H1 (cell line): ENCODE measurements at regions not wholly inside any gene's neighbourhood (a gene's known extent, or its start where the extent isn't known, plus 50 kb on each side); places are given as distances from the start of the nearest gene placed in this dataset.
A peak's percentile ranks its signal among the peaks of the same experiment; 100 is the strongest.

Experiments used
- CTCF ChIA-PET: fragments of 300-600 bp; sonication (Branson Sonifier 250); formaldehyde crosslinking; loops from one replicate; lab custom pipeline; 2021; ENCODE audit not compliant: partially characterized antibody; lab: Charles Lee
- POLR2A ChIA-PET: fragments of 300-600 bp; sonication (Branson Sonifier 250); formaldehyde crosslinking; loops from one replicate; lab custom pipeline; 2021; ENCODE audit warnings: inconsistent platforms; ENCODE audit not compliant: partially characterized antibody; lab: Charles Lee
- DNase-seq, 2 experiments: peaks; one replicate each; pipeline versions ENCODE4 v3.0.0 to v3.0.0-alpha.2; 2010 to 2022; ENCODE audit warnings: low spot score in 2 of 2, low read depth in 1 of 2, mixed read lengths in 1 of 2
- FAIRE-seq: peaks from 2 replicates; lab custom pipeline; 2011; peaks lifted over from hg19 to GRCh38; lab: Jason Lieb, UNC
- H2AFZ ChIP-seq: 2 replicates; pipeline ENCODE4 v1.8.1; 2012; ENCODE audit warnings: low read length, inconsistent platforms
- H2AK5ac ChIP-seq: 2 replicates; pipeline ENCODE4 v1.6.1; 2013; ENCODE audit warnings: low read depth, low read length
- H2BK120ac ChIP-seq: replicated peaks from 2 replicates; pipeline ENCODE3; 2013; ENCODE audit warnings: low read depth, low read length, inconsistent platforms
- H2BK12ac ChIP-seq: 2 replicates; pipeline ENCODE4 v1.6.1; 2013; ENCODE audit warnings: low read depth, low read length
- H2BK15ac ChIP-seq: 2 replicates; pipeline ENCODE4 v1.6.1; 2013; ENCODE audit warnings: low read length
- H2BK20ac ChIP-seq: 2 replicates; pipeline ENCODE4 v1.6.1; 2013; ENCODE audit warnings: low read length
- H2BK5ac ChIP-seq: 2 replicates; pipeline ENCODE4 v1.6.1; 2013; ENCODE audit warnings: low read depth, low read length
- H3K14ac ChIP-seq: 2 replicates; pipeline ENCODE4 v1.6.1; 2013; ENCODE audit warnings: inconsistent platforms; ENCODE audit not compliant: insufficient read length
- H3K18ac ChIP-seq: 2 replicates; pipeline ENCODE4 v1.6.1; 2013; ENCODE audit warnings: low read length; ENCODE audit errors: extremely low read depth
- H3K23ac ChIP-seq: 2 replicates; pipeline ENCODE4 v1.6.1; 2013; ENCODE audit warnings: inconsistent platforms; ENCODE audit not compliant: insufficient read length
- H3K23me2 ChIP-seq: 2 replicates; pipeline ENCODE4 v1.6.1; 2013; ENCODE audit warnings: low read depth, low read length
- H3K27ac ChIP-seq: 2 replicates; pipeline ENCODE4 v1.6.1; 2011; ENCODE audit warnings: low read depth, low read length, inconsistent platforms
- H3K27me3 ChIP-seq, 4 experiments: replicated peaks in 1 of 4; 1 replicate in 1 of 4; 2 replicates in 3 of 4; pipeline versions ENCODE4 v1.6.1 to v1.8.1; 2011 to 2013; ENCODE audit warnings: low read length in 3 of 4, mild to moderate bottlenecking in 3 of 4, inconsistent platforms in 2 of 4, mixed read lengths in 2 of 4, moderate library complexity in 1 of 4; ENCODE audit not compliant: control insufficient read depth in 3 of 4, insufficient read depth in 3 of 4; ENCODE audit errors: extremely low read depth in 1 of 4
- H3K36me3 ChIP-seq, 4 experiments: 2 replicates each; pipeline versions ENCODE4 v1.6.1 to v1.8.1; 2011 to 2013; ENCODE audit warnings: mild to moderate bottlenecking in 4 of 4, low read length in 3 of 4, moderate library complexity in 2 of 4, control low read depth in 1 of 4, inconsistent platforms in 1 of 4; ENCODE audit not compliant: insufficient read depth in 4 of 4, control insufficient read depth in 2 of 4
- H3K4ac ChIP-seq: replicated peaks from 2 replicates; pipeline ENCODE3; 2013; ENCODE audit warnings: low read length, low read depth, mixed read lengths, inconsistent platforms; ENCODE audit not compliant: insufficient read length
- H3K4me1 ChIP-seq, 4 experiments: replicated peaks in 1 of 4; 1 replicate in 1 of 4; 2 replicates in 3 of 4; pipeline versions ENCODE4 v1.6.1 to v1.8.1; 2011 to 2013; ENCODE audit warnings: low read length in 3 of 4, inconsistent platforms in 2 of 4, mixed read lengths in 1 of 4; ENCODE audit not compliant: insufficient read depth in 4 of 4, control insufficient read depth in 3 of 4
- H3K4me2 ChIP-seq, 2 experiments: 2 replicates each; pipeline versions ENCODE4 v1.6.1 to v1.8.1; 2011 to 2013; ENCODE audit warnings: low read depth in 2 of 2, low read length in 2 of 2, control low read depth in 1 of 2, inconsistent platforms in 1 of 2, mild to moderate bottlenecking in 1 of 2; ENCODE audit not compliant: insufficient read depth in 1 of 2
- H3K4me3 ChIP-seq, 4 experiments: fragments of 200-600, 300-600 bp in 1 of 4; sonication (generic), shearing (Covaris generic), sonication (Bioruptor Twin) in 1 of 4; 2 replicates each; pipeline versions ENCODE4 v1.5.1 to v1.8.1; 2011 to 2016; ENCODE audit warnings: low read length in 4 of 4, low read depth in 3 of 4, control low read depth in 2 of 4, inconsistent platforms in 2 of 4, mild to moderate bottlenecking in 2 of 4, mixed read lengths in 1 of 4, moderate library complexity in 1 of 4; ENCODE audit not compliant: insufficient read depth in 2 of 4; ENCODE audit errors: extremely low read depth in 1 of 4
- H3K56ac ChIP-seq: replicated peaks from 2 replicates; pipeline ENCODE3; 2013; ENCODE audit warnings: low read depth, mild to moderate bottlenecking, mixed read lengths, low read length, inconsistent platforms; ENCODE audit not compliant: insufficient read length
- H3K79me1 ChIP-seq: 2 replicates; pipeline ENCODE4 v1.6.1; 2013; ENCODE audit warnings: low read depth, low read length, control low read depth
- H3K79me2 ChIP-seq, 2 experiments: 2 replicates each; pipeline versions ENCODE4 v1.6.1 to v1.8.1; 2012 to 2013; ENCODE audit warnings: low read length in 2 of 2, mild to moderate bottlenecking in 2 of 2, inconsistent platforms in 1 of 2; ENCODE audit not compliant: insufficient read depth in 2 of 2, control insufficient read depth in 1 of 2
- H3K9ac ChIP-seq, 4 experiments: replicated peaks in 1 of 4; 1 replicate in 1 of 4; 2 replicates in 3 of 4; pipeline versions ENCODE4 v1.6.1 to v1.8.1; 2011 to 2013; ENCODE audit warnings: low read depth in 3 of 4, low read length in 3 of 4, control low read depth in 2 of 4, mild to moderate bottlenecking in 2 of 4, moderate library complexity in 2 of 4, inconsistent platforms in 1 of 4; ENCODE audit errors: extremely low read depth in 1 of 4
- H3K9me3 ChIP-seq, 2 experiments: 2 replicates each; pipeline versions ENCODE4 v1.6.1 to v1.8.1; 2012 to 2013; ENCODE audit warnings: mild to moderate bottlenecking in 2 of 2, moderate library complexity in 2 of 2, control low read depth in 1 of 2, inconsistent platforms in 1 of 2, low read depth in 1 of 2, low read length in 1 of 2, mixed read lengths in 1 of 2; ENCODE audit not compliant: insufficient read depth in 2 of 2
- H4K20me1 ChIP-seq, 2 experiments: replicated peaks in 1 of 2; 2 replicates each; pipeline versions ENCODE3 to v1.8.1; 2011 to 2013; ENCODE audit warnings: inconsistent platforms in 2 of 2, low read length in 2 of 2, mild to moderate bottlenecking in 1 of 2; ENCODE audit not compliant: insufficient read depth in 2 of 2, control insufficient read depth in 1 of 2
- H4K5ac ChIP-seq: 2 replicates; pipeline ENCODE4 v1.6.1; 2013; ENCODE audit warnings: low read length, low read depth, mixed read lengths, inconsistent platforms; ENCODE audit not compliant: insufficient read length
- H4K8ac ChIP-seq: 2 replicates; pipeline ENCODE4 v1.8.0; 2013; ENCODE audit warnings: mild to moderate bottlenecking, moderate library complexity, low read length, inconsistent platforms; ENCODE audit not compliant: insufficient read depth; ENCODE audit errors: extremely low read depth
- H4K91ac ChIP-seq: replicated peaks from 2 replicates; pipeline ENCODE3; 2013; ENCODE audit warnings: low read length, mixed read lengths, inconsistent platforms; ENCODE audit not compliant: insufficient read length
- CHD1 ChIP-seq: IDR thresholded peaks from 2 replicates; pipeline ENCODE4 v1.6.1; 2012; ENCODE audit warnings: low read depth, low read length, improper control_type of control experiment
- WGBS, 2 experiments: shearing (Covaris generic) in 1 of 2; methylation state at CpG; one replicate each; pipeline versions ENCODE4 v1.1.6 to v1.1.7; 2013 to 2015; ENCODE audit warnings: low lambda C conversion rate in 2 of 2, mixed read lengths in 2 of 2, inconsistent platforms in 1 of 2, low coverage in 1 of 2, missing lambda C conversion rate in 1 of 2; ENCODE audit not compliant: insufficient replicate concordance in 2 of 2, insufficient coverage in 1 of 2, insufficient read length in 1 of 2; ENCODE audit errors: extremely low coverage in 1 of 2, missing lambda C conversion rate in 1 of 2; 5-methylcytosine and 5-hydroxymethylcytosine counted together

DNA sequence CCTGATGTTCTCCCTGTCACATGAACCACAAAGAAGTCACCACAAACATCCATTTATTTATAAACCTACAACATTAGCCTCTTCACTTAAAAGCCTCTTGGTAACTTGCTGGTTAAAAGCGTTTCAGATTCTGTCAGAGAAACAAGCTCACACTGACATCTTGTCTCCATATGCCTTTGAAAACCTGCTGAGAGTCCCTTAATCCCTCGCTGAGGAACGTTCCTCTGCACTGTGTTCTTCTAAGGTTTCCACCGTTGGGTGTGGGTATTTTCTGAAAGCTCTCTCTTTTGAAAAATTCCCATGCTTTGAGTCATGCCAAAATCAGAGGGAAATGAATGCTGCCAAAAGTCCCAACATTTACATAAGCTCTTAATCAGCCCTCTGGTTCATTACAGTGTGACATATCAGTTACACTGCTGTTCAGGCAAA lies 149.8 kb downstream of the CCDC34 start:
- H3K9ac ChIP-seq = no peak overlapping the region
- WGBS, 2 experiments = 63% methylated on average over 4 of the region's 4 CpGs; no CpG with 5 or more reads in 1 of the 2 experiments
- POLR2A ChIA-PET = interaction anchor here (0.7 to 2.5 kb wide), 4 partner anchors 15 to 150 kb away, joined by 3 to 6 read pairs (median 3); partner anchors contain the start of gene CCDC34

More for the DNA sequence above, 149.8 kb downstream of the CCDC34 start:
- Histone ChIP-seq H4K8ac (no peak overlapping the region), H3K23me2 (no peaks in the 10 kb centered on the region; the same call in 1 of the 2 replicates), H4K20me1 (no peaks in the 10 kb centered on the region), H4K91ac (no peak overlapping the region), H3K79me1 (no peaks in the 10 kb centered on the region), H3K27ac (no peak overlapping the region), H3K23ac (no peak overlapping the region), H3K18ac (no peak overlapping the region), H2BK12ac (no peak overlapping the region), H2BK120ac (no peak overlapping the region), H3K36me3 (peaks cover 0 to 15% (median 0%) of the 10 kb centered on the region in 4 experiments; a peak in 4 of 8 replicates), H2AK5ac (no peak overlapping the region), H3K4me2 (no peak overlapping the region; a peak in 1 of 4 replicates), H2BK20ac (no peak overlapping the region), H3K4me3 (no peak overlapping the region), H3K4me1 (peaks cover 0 to 11% (median 0%) of the 10 kb centered on the region in 4 experiments; a peak in 1 of 7 replicates), H3K4ac (no peak overlapping the region), H3K79me2 (no peaks in the 10 kb centered on the region), H3K9me3 (no peaks in the 10 kb centered on the region), H2BK5ac (no peak overlapping the region), H3K14ac (no peak overlapping the region), H4K5ac (no peak overlapping the region), H3K56ac (no peak overlapping the region), H2AFZ (no peak overlapping the region), H3K27me3 (no peaks in the 10 kb centered on the region), H2BK15ac (no peak overlapping the region)
- CTCF ChIA-PET = interaction anchor here (0.6 to 5.0 kb wide), 18 partner anchors 12 to 929 kb away, joined by 3 to 47 read pairs (median 5); no protein-coding TSS in a partner anchor
- FAIRE-seq (no peak), DNase-seq (peak in 1 of 2 experiments; percentile 24)
- no peak for TF ChIP-seq CHD1
